Neuronal stem cell (in vitro differentiated cells): ENCODE measurements at regions not wholly inside any gene's neighbourhood (a gene's known extent, or its start where the extent isn't known, plus 50 kb on each side); places are given as distances from the start of the nearest gene placed in this dataset.

Source experiments
- DNase-seq: peaks from one replicate; pipeline ENCODE4 v3.0.0-alpha.2; 2013; ENCODE audit warnings: low spot score
- H2AFZ ChIP-seq: one replicate; pipeline ENCODE4 v1.6.1; 2013; ENCODE audit warnings: mild to moderate bottlenecking, low read length, inconsistent platforms
- H2AK5ac ChIP-seq: 2 replicates; pipeline ENCODE4 v1.6.1; 2013; ENCODE audit warnings: low read depth, mild to moderate bottlenecking, inconsistent platforms, low read length, moderate library complexity, mixed read lengths
- H2BK120ac ChIP-seq: 2 replicates; pipeline ENCODE4 v1.6.1; 2013; ENCODE audit warnings: low read depth, mild to moderate bottlenecking, inconsistent platforms, low read length, moderate library complexity, mixed read lengths
- H2BK12ac ChIP-seq: one replicate; pipeline ENCODE4 v1.6.1; 2013; ENCODE audit warnings: low read length, inconsistent platforms
- H2BK15ac ChIP-seq: 2 replicates; pipeline ENCODE4 v1.6.1; 2013; ENCODE audit warnings: mild to moderate bottlenecking, low read length, inconsistent platforms, mixed read lengths
- H2BK5ac ChIP-seq: one replicate; pipeline ENCODE4 v1.6.1; 2013; ENCODE audit warnings: inconsistent platforms, mild to moderate bottlenecking, low read length, moderate library complexity
- H3K14ac ChIP-seq: one replicate; pipeline ENCODE4 v1.6.1; 2013; ENCODE audit warnings: low read length, inconsistent platforms
- H3K18ac ChIP-seq: 2 replicates; pipeline ENCODE4 v1.6.1; 2013; ENCODE audit warnings: low read length, inconsistent platforms
- H3K23ac ChIP-seq: 2 replicates; pipeline ENCODE4 v1.6.1; 2013; ENCODE audit warnings: low read depth, mild to moderate bottlenecking, mixed read lengths, low read length, inconsistent platforms; ENCODE audit not compliant: poor library complexity
- H3K27ac ChIP-seq: replicated peaks from 3 replicates; pipeline ENCODE4 v1.5.1; 2013; ENCODE audit warnings: low read length, inconsistent platforms
- H3K27me3 ChIP-seq, 3 experiments: 2 replicates each; pipeline ENCODE4 v1.6.1; 2013; ENCODE audit warnings: low read length in 3 of 3, mild to moderate bottlenecking in 2 of 3, inconsistent platforms in 1 of 3, low read depth in 1 of 3, mixed read lengths in 1 of 3, moderate library complexity in 1 of 3; ENCODE audit not compliant: control insufficient read depth in 3 of 3, insufficient read depth in 3 of 3
- H3K36me3 ChIP-seq, 2 donors: replicated peaks in 1 of 2; 2 replicates each; pipeline ENCODE4 v1.6.1; 2013; ENCODE audit warnings: low read length in 2 of 2; ENCODE audit not compliant: control insufficient read depth in 2 of 2, insufficient read depth in 2 of 2
- H3K4ac ChIP-seq: 2 replicates; pipeline ENCODE4 v1.6.1; 2013; ENCODE audit warnings: inconsistent platforms, mild to moderate bottlenecking, low read length, moderate library complexity
- H3K4me1 ChIP-seq, 2 donors: 1 replicate in 1 of 2; 2 replicates in 1 of 2; pipeline ENCODE4 v1.6.1; 2013; ENCODE audit warnings: low read length in 2 of 2, low read depth in 1 of 2; ENCODE audit not compliant: control insufficient read depth in 2 of 2, insufficient read depth in 1 of 2
- H3K4me2 ChIP-seq: one replicate; pipeline ENCODE4 v1.6.1; 2013; ENCODE audit warnings: mild to moderate bottlenecking, low read length, inconsistent platforms; ENCODE audit not compliant: insufficient read depth, poor library complexity, severe bottlenecking
- H3K4me3 ChIP-seq, 2 donors: 2 replicates each; pipeline ENCODE4 v1.5.1; 2013; ENCODE audit warnings: low read length in 2 of 2, mild to moderate bottlenecking in 2 of 2, inconsistent platforms in 1 of 2, moderate library complexity in 1 of 2
- H3K79me1 ChIP-seq: one replicate; pipeline ENCODE4 v1.6.1; 2013; ENCODE audit warnings: low read depth, mild to moderate bottlenecking, inconsistent platforms, low read length, moderate library complexity
- H3K9ac ChIP-seq: one replicate; pipeline ENCODE4 v1.6.1; 2013; ENCODE audit warnings: mild to moderate bottlenecking, low read depth, low read length, inconsistent platforms; ENCODE audit not compliant: poor library complexity
- H3K9me3 ChIP-seq, 2 donors: replicated peaks in 1 of 2; 2 replicates each; pipeline versions ENCODE3 to v1.6.1; 2013; ENCODE audit warnings: low read length in 2 of 2, mild to moderate bottlenecking in 2 of 2, inconsistent platforms in 1 of 2, low read depth in 1 of 2, mixed read lengths in 1 of 2, moderate library complexity in 1 of 2; ENCODE audit not compliant: control insufficient read depth in 2 of 2, insufficient read depth in 1 of 2
- H4K8ac ChIP-seq: one replicate; pipeline ENCODE4 v1.6.1; 2013; ENCODE audit warnings: low read depth, mild to moderate bottlenecking, inconsistent platforms, low read length, moderate library complexity
- H4K91ac ChIP-seq: one replicate; pipeline ENCODE4 v1.6.1; 2013; ENCODE audit warnings: low read length, low read depth, mild to moderate bottlenecking, inconsistent platforms; ENCODE audit not compliant: poor library complexity
- WGBS, 2 donors: extraction: QIAGEN DNeasy Blood & Tissue Kit; methylation state at CpG; one replicate each; pipeline ENCODE4 v1.1.7; 2013; ENCODE audit warnings: missing lambda C conversion rate in 2 of 2, mixed read lengths in 1 of 2; ENCODE audit not compliant: insufficient read length in 2 of 2, insufficient replicate concordance in 1 of 2; ENCODE audit errors: extremely low coverage in 2 of 2; 5-methylcytosine and 5-hydroxymethylcytosine counted together

DNA sequence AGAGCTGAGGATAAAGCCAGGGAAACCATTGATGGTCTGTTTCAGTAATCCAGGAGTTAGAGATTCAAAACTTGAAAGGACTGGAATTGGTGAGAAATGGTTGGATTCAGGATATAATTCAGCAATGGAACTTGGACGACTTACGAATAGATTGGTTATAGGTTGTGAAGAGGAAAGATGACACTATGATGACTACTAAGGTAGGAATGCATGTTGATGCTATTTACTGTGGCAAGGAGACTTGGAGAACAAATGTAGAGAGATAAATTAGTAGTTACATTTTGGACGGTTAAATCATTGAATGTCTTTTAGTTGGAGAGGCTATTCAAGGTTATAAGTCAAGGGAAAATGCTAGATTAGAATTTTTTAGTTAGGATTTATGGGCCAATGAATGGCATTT is 365.4 kb upstream of the TECRL start:
- Histone ChIP-seq H3K18ac (no peak overlapping the region), H3K9ac (no peak overlapping the region), H3K4ac (no peak overlapping the region), H4K91ac (no peak overlapping the region), H2BK5ac (no peak overlapping the region), H3K79me1 (no peaks in the 10 kb centered on the region), H3K36me3 (no peaks in the 10 kb centered on the region), H2AFZ (no peak overlapping the region), H3K9me3 (no peaks in the 10 kb centered on the region), H3K27ac (no peak overlapping the region), H2AK5ac (no peak overlapping the region), H3K27me3 (no peaks in the 10 kb centered on the region), H3K4me2 (no peak overlapping the region), H3K14ac (no peak overlapping the region), H3K23ac (no peak overlapping the region), H3K4me1 (no peaks in the 10 kb centered on the region), H2BK120ac (no peak overlapping the region), H2BK12ac (no peak overlapping the region), H2BK15ac (no peak overlapping the region), H3K4me3 (no peak overlapping the region), H4K8ac (no peak overlapping the region)
- DNase-seq: no peak
- 100% methylated on average over 2 of the region's 3 CpGs; no CpG with 5 or more reads in 1 of the 2 donors for WGBS, 2 donors

DNA sequence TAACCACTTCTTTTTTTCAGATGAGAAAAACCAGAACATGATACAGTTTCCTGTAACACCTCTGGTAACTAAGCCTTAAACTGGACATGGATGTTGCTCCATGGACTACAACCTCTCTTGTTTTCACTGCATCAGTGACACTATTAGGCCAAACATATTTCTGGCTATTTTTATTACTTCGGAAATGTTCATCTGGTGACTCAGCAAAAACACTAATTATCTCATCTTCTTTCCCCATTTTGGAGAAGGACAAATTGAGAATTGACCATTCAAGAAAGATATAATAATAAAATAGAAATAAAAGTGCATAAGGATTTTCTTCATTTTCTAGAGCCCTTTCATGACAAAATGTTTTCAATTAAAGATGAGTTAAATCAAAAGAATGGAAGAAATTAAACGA is 361.9 kb upstream of the TECRL start:
- DNase-seq: no peak
- Histone ChIP-seq H2BK15ac (no peak overlapping the region), H3K27ac (no peak overlapping the region), H3K4ac (no peak overlapping the region), H3K14ac (no peak overlapping the region), H3K18ac (no peak overlapping the region), H3K4me3 (no peak overlapping the region), H3K36me3 (no peaks in the 10 kb centered on the region), H3K27me3 (no peaks in the 10 kb centered on the region), H2BK12ac (no peak overlapping the region), H3K4me1 (no peaks in the 10 kb centered on the region), H2BK120ac (no peak overlapping the region), H3K9me3 (no peaks in the 10 kb centered on the region), H3K4me2 (no peak overlapping the region), H3K23ac (no peak overlapping the region), H2AK5ac (no peak overlapping the region), H3K79me1 (no peaks in the 10 kb centered on the region), H2AFZ (no peak overlapping the region), H4K91ac (no peak overlapping the region), H4K8ac (no peak overlapping the region), H2BK5ac (no peak overlapping the region), H3K9ac (no peak overlapping the region)
- no CpG with 5 or more reads among the region's 2 CpGs for WGBS, 2 donors

DNA sequence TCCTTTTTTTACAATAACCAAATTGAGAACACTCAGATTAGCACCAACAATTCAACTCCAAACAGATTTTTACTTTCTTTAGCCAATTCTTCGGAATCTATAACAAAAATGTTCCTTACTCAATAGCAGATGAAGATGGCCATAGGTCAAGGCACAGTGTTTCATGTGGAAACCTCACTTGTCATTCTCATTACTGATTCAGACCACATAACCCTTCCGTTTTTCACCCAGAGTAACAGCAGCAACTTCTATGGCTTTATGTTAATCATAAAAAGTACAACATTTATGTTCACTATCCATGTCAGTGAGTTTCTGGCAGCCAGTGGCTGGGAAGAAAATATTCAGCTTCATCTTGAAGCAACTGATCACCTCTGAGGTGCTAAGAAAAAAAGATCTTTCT is 358.3 kb upstream of the TECRL start:
- Histone ChIP-seq H3K18ac (no peak overlapping the region), H3K27ac (no peak overlapping the region), H4K91ac (no peak overlapping the region), H3K36me3 (no peaks in the 10 kb centered on the region), H3K9me3 (no peaks in the 10 kb centered on the region), H3K27me3 (no peaks in the 10 kb centered on the region), H3K23ac (no peak overlapping the region), H3K14ac (no peak overlapping the region), H2AFZ (no peak overlapping the region), H3K9ac (no peak overlapping the region), H2BK5ac (no peak overlapping the region), H2BK12ac (no peak overlapping the region), H3K4me3 (no peak overlapping the region), H2AK5ac (no peak overlapping the region), H3K4me2 (no peak overlapping the region), H2BK120ac (no peak overlapping the region), H4K8ac (no peak overlapping the region), H3K4me1 (no peaks in the 10 kb centered on the region), H3K79me1 (no peaks in the 10 kb centered on the region), H2BK15ac (no peak overlapping the region), H3K4ac (no peak overlapping the region)
- no CpG with 5 or more reads among the region's 2 CpGs for WGBS, 2 donors
- DNase-seq: no peak

- DNase-seq: no peak
- Histone ChIP-seq H4K8ac (no peak overlapping the region), H3K18ac (no peak overlapping the region), H3K9ac (no peak overlapping the region), H2BK12ac (no peak overlapping the region), H3K27me3 (no peaks in the 10 kb centered on the region), H3K14ac (no peak overlapping the region), H2BK15ac (no peak overlapping the region), H3K4me1 (no peaks in the 10 kb centered on the region), H2BK5ac (no peak overlapping the region), H3K79me1 (no peaks in the 10 kb centered on the region), H2AFZ (no peak overlapping the region), H3K4me3 (no peak overlapping the region), H3K27ac (no peak overlapping the region), H3K4ac (no peak overlapping the region), H4K91ac (no peak overlapping the region), H3K4me2 (no peak overlapping the region), H2AK5ac (no peak overlapping the region), H3K9me3 (no peaks in the 10 kb centered on the region), H3K23ac (no peak overlapping the region), H3K36me3 (no peaks in the 10 kb centered on the region), H2BK120ac (no peak overlapping the region)
- WGBS, 2 donors: no CpG with 5 or more reads among the region's 1 CpG
Observed at GRCh38 chr4:64766565-64766964, 357.3 kb upstream of the TECRL start.
